ENCODE measurements at regions not wholly inside any gene's neighbourhood (a gene's known extent, or its start where the extent isn't known, plus 50 kb on each side); places are given as distances from the start of the nearest gene placed in this dataset.

DNA sequence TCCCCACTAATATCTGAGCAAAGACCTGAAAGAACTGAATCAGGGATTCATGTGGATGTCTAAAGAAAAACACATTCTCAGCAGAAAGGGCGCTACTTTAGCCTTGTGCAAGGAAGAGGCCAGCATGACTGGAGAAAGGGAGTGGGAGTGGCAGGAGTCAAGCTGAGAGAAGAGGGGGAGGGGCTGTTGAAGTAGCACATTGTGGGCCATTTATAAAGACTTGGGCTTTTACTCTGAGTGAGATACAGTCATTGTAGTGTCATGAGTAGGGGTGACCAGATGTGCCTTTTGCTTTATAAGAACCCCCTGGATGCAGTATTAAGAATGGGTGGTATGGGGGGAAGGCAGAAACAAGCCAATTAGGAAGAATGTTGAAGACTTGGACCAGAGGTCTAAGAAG lies 452.8 kb downstream of the ENC1 start:
- DNase-seq (ENCODE audit: low read depth) = no peak

DNA sequence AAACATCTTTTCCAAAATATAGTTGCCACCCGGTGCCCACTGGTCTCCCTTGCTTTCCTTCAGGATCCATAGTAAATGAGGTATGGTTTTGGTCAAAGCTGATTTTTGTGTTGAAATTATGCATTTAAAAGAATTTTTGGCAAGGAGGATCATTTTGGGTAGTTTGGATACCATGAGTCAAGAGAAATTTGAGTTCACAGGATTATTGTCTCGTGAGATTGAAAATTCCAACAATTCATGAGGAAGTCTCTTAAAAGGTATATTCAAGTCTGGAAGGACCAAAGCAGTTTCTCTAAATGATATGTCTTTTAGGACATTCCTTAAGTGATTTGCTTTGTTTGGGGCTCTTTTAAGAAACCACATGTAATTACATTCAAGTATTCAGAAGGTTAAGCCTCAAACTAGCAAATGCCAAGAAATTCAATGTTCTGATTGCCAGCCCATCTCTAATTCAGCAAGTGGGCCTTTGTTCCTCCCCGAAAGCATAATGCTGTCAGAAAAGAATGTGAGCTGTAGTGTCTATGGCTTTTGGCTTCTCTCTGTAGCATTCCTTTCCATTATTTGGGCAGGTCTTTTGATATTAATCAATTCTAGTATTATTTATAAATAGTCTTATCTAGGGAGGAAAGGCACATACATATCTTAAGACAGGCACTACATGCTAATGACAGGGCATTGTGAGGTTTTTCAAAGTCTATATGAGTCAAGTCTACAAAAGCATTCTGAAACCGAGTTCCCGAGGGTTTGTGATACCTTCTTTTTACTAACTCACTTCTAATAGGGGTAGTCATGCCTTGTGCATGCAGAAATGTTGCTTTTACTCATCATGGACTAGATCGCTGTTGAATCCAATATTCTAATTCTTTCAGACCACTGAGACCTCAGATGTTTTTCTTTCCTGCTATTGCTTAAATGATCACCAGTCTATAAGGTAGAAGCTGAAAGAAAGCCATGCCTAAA lies 453.9 kb downstream of the ENC1 start:
- no peak for DNase-seq (ENCODE audit: low read depth)

GRCh38 chr5:74185599-74185998 lies 454.9 kb downstream of the ENC1 start:
- no peak for DNase-seq (ENCODE audit: low read depth)

- no peak for DNase-seq (ENCODE audit: low read depth)
Measured at GRCh38 chr5:74184649-74185048, 455.9 kb downstream of the ENC1 start.

GRCh38 chr5:74183041-74183440 lies 457.5 kb downstream of the ENC1 start:
- DNase-seq (ENCODE audit: low read depth) = no peak

- no peak for DNase-seq (ENCODE audit: low read depth)
Measured at GRCh38 chr5:74182603-74183002, 457.9 kb downstream of the ENC1 start.

DNA sequence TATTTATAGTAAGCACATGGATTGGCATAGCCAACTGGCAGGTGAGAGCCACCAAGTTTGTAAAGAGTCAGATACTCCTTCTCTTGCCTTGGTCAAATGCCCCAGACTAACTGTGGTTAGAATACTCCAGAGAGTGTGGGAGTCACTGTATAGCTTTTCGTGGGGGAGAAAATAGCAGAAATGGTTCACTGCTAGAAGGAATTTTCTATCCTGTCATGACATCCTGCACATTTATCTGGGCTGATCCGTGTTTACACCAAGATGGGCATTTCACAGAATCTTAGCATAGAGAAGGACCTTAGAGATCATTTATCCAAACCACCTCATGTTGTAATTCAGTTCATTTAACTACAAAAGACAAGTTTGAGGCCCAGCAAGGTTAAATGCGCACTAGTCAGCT lies 460.8 kb downstream of the ENC1 start:
- DNase-seq (ENCODE audit: low read depth) = no peak

DNA sequence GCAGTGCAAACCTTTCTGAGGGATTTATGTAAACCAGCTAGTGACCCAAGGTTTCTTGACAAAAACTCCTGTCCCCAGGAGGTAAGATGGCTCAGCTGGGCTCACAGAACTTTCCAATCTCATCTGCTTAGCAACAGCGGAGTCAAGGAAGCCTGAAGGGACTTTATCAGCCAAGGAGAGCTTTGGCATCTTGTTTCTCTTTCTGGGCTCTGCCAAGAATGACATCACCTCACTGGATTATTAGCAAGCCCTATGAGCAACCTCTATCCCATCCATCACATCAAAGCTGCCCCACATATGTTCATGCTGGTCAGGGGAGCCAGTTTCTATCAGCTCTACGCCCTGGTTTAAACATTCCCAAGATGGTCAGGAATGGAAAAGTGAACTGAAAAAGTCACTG lies 461.3 kb downstream of the ENC1 start:
- no peak for DNase-seq (ENCODE audit: low read depth)

DNA sequence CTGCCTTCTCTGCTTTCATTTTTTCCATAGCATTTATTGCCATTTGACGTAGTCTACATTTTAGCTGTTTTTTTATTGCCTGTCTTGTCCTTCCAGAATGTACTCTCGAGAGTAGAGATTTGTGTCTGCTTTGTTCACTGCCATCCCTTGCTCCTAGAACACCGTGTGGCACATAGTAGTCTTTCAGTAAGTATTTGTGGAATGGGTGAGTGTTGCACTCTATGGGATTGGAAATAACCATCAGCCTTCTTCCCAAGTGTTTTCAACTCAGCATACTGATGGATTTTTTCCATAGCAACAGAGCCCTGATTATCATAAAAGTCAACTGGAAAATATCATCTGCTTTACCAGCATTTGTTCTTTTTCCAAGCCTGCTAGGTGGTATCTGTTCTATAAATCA lies 462.6 kb downstream of the ENC1 start:
- DNase-seq (ENCODE audit: low read depth) = no peak

DNA sequence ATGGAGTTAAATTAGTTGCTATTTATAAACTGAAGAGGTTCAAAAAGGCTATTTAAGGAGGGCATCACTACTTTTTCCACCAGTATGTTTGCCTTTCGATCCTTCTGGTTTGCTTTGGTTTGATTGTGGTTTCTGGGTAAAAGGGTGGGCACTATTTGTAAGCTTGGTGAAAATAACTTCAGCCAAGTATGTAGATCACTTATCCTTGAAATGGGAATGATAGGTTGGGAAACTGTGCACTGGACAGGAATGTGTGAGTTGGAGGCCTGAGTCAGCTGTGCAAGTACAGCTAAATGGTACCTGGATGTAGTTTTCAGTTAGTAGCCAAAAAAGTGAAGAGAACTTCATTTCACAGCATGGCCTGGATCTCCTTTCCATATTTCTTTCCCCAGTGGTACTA lies 466.2 kb downstream of the ENC1 start:
- no peak for DNase-seq (ENCODE audit: low read depth)

- no peak for DNase-seq (ENCODE audit: low read depth)
Measured at GRCh38 chr5:74173665-74174064, 466.9 kb downstream of the ENC1 start.

- DNase-seq (ENCODE audit: low read depth) = no peak
Measured at GRCh38 chr5:74173241-74173640, 467.3 kb downstream of the ENC1 start.

GRCh38 chr5:74169701-74170100 lies 470.8 kb downstream of the ENC1 start:
- no peak for DNase-seq (ENCODE audit: low read depth)

GRCh38 chr5:74167930-74168315 lies 472.6 kb downstream of the ENC1 start:
- no peak for DNase-seq (ENCODE audit: low read depth)

DNA sequence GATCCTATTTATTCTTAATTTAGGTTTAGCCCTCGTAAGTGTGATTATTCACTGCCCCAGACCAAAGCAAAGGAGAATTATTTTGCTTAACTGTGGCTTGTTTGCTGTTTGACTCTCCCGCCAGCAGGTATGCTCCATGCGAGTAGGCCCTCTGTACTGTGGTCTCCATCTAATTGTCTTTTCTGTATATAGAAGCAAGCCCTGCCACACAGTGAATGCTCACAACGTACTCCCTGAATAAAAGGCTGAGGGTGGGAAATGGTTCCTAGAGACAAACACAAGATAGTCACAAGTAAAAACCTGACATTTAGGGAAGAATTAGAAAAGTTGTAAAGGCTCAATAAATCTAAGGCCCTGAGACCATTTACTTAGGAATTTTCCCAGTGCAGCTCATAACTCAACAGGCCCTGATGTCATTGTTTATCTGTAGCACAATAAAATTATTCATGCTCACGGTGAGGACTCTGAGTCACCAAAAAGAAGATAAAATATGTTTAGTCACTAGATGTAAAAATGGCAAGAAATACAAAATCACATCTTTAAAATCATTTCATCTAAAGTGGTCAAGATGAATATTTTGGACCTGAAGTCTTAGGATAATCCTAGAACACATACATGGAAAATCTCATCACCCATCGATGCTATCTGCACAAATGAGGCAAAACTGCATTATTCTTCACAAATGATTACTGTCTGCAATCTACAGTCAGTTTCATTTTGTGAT lies 473.2 kb downstream of the ENC1 start:
- no peak for DNase-seq (ENCODE audit: low read depth)

GRCh38 chr5:74166064-74166463 lies 474.5 kb downstream of the ENC1 start:
- no peak for DNase-seq (ENCODE audit: low read depth)

DNA sequence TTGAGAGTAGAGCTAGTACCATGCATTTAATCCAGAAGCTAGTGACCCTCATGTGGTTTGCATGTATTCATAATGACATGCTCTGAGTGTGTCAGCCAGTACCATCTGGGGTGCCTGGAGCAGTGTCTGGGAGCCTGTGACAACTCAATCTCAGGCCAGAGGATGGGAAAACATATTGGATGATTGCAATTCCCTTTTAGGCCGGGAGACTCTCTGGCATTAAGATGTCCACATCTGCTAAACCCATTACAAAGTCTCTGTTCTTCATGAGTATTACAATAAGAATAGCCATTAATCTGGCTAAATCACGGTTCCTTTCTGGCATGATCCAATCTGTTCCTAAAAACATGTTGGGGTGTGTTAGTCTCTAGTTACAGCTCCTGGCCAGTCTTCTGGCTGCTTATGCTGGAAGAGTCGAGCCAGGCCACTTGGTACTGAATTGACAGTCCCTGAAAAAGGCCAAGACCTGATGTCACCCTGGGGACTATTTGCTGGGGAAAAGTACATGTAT lies 475.7 kb downstream of the ENC1 start:
- DNase-seq (ENCODE audit: low read depth) = no peak

DNA sequence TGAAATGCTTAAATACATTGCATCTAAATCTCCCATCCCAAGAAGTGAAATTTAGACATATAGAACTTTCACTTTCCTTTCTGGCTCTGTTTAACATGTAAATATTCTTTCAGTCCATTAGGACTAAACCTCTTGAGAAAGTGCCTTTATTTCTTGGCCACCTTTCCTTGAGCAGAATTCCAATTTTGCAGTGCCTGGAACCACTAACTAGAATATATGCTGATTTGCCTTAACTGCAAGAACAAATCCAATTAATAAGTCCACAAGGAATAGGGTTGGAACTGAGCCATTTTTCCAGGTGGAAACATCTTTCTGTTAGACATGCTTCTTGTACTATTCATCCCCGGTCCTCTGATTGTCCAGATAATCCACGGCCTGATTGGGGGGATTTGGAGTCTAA lies 478.0 kb downstream of the ENC1 start:
- no peak for DNase-seq (ENCODE audit: low read depth)

DNA sequence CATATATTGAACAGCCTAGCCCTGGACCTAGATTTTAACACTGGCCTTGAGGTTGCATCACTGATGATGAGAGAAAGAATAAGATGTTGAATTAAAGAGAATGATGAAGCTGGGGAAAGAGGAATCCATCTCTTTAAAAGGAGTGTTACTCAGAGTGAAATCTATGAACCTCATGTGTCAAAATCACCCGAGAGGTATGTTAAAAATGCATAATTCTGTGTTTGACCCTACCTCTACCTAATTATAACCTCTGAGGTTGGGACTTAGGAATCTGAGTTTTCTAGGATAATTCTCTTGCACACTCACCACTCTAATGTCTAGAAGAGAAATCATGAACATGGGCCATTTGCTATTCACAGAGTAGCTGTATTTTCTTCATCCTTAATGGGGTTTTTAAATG lies 479.4 kb downstream of the ENC1 start:
- DNase-seq (ENCODE audit: low read depth) = no peak

DNA sequence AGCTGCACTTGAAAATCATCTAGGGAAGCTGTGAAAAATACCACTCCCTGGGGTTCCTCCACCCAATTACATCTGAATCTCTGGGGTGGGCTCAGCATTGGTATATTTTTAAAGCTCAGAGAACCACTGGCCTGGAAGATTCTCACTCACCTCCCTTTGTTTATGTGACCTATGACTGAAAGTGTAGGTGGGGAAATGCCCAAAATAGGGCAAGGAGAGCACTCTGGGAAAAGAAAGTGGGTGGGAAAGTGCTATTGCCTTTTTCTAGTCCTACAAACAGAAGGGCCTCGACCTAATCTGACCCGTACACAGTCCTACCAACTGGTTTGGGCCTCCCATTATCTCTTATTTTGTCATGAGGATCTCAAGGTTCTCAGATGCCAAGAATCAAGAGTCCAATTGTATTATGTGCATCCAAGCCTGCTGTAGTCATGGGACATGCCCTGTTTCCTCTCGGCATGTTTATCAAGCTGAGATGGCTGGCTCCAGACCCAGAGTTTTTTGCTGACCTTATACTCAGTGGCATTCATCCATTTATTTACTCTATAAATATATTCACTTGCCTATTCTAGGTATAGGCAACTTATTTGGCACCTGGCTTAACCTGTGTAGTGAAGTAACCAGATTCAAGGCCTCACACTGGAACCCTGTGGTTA lies 483.7 kb downstream of the ENC1 start:
- no peak for DNase-seq (ENCODE audit: low read depth)

GRCh38 chr5:74155501-74155900 lies 485.0 kb downstream of the ENC1 start:
- DNase-seq (ENCODE audit: low read depth) = no peak

DNA sequence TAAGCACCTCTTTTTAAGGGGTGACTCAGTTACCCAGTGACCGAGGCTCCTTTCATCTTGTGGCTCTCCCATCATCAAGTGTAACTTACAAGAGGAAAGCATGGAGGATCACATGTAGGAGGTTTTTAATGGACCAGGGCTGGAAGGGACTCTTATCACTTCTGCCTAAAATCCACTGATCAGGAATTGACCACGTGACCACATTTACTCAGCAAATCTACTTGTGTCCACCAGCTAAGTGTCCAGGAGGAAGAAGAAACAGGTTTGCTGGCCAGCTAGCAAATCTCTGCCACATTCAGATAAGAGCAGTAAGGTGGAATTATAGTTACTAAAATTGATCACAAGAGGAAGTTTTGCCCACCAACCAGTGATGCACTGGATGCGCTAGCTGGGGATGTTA lies 486.0 kb downstream of the ENC1 start:
- no peak for DNase-seq (ENCODE audit: low read depth)
